ENCODE measurements at regions not wholly inside any gene's neighbourhood (a gene's known extent, or its start where the extent isn't known, plus 50 kb on each side); places are given as distances from the start of the nearest gene placed in this dataset.

DNA sequence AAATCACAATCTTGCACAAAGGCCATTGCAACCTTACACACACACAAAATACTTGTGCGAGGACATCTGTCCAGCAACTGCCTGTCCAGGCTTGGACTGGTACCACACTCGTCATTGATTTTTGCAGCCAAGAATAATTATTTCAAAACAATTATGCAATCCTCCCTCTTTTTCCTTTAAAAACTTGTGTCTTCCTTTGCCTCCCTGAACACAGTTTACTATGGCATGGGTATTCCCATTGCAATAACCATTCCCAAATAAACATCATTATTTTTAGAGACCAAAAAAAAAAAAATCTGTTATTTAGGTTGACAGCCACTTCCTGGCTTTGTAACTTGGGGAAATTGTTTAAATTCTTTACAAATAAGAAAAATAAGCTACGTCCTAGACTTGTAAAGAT is 54.0 kb downstream of the C11orf91 start:
- no peak for DNase-seq (ENCODE audit: low spot score)

DNA sequence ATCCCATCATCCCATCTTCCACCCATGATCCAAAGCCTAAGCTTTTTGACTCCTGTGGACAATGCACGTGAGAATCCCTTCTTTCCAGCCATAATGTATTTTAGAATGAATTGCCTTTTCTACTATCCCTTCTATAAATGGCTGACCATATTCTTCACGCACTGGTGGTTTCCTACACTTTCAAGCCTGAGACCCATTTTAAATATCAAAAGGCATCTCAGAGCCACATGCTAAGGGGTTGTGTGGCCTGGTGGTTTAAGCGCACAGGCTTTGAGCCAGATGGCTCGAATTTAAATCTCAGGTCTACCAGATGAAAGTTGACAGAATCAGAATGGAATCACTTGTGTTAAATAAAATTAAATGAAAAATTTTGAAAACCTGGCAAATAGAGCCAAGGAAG is 54.5 kb downstream of the C11orf91 start:
- DNase-seq (ENCODE audit: low spot score), result no peak

DNA sequence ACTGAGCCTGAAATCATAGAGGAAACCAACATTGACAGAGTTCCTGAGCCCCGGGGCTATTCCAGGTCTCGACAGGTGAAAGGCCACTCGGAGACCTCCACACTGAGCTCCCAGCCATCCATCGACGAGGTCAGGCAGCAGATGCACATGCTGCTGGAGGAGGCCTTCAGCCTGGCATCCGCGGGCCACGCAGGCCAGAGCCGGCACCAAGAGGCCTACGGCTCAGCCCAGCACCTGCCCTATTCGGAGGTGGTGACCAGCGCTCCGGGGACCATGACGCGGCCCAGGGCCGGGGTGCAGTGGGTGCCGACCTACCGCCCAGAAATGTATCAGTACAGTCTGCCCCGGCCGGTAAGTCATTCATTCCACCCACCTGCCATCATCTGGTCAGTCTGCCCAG is 54.9 kb downstream of the C11orf91 start:
- DNase-seq (ENCODE audit: low spot score), result no peak

DNA sequence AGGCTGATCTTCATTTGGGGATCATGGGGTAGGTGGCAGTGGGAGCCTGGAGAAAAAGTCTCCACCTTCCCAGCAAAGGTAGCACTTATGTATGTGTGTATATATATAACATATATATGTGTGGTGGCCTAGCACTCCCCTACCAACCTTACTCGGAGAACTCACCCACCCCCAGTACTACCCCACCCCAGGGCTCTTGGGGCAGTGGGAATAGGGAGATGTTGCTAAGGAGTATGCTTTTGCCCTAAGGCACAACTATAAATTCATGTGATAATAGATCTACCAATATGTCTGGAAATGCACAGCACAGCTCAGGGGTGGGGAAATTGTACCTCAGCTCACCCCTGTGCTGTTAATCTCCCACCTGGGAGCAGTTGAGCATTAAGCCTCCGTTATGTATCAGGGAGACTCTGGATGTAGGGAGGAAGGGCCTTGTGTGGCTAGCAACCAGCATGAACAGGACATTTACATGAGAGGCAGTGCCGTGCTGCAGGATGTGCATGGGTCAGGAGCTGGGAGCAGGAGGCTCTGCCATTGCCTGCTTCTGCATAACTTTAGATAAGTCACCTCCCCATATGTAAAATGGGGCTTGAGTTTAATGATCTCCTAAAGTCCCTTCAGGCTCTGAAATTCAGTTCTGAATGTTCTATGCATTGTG is 57.3 kb downstream of the C11orf91 start:
- no peak for DNase-seq (ENCODE audit: low spot score)

DNA sequence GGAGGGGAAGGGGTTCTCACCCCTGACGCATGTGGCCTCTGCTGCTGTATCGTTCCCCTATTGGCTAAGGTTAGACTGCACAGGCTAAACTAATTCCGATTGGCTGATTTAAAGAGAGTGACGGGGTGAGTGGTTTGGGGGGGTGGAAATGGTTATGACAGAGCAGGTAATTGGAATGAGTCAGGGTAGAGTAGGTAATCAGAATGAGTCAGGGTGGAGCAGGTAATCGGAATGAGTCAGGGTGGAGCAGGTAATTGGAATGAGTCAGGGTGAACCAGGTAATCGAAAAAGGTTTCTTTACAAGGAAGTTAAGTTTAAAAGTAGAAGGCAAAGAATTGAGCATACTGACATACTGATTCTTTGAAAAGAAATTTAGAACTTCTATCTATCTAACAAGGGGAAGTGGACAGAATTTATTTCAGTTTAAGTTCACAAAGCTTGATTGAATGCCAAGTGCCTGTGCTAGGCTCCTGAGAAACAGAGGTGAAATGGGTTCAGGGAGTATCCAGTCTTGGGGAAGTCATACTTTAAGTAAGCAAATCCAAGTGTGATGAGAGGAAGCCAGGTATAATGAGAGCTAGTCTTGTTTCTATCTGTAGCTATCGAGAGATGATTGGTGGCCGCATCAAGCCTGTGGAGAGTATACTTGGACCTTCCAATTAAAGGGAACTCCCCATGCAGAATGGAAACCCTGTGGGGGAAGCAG is 58.0 kb downstream of the C11orf91 start:
- DNase-seq (ENCODE audit: low spot score), result peak; percentile 39

DNA sequence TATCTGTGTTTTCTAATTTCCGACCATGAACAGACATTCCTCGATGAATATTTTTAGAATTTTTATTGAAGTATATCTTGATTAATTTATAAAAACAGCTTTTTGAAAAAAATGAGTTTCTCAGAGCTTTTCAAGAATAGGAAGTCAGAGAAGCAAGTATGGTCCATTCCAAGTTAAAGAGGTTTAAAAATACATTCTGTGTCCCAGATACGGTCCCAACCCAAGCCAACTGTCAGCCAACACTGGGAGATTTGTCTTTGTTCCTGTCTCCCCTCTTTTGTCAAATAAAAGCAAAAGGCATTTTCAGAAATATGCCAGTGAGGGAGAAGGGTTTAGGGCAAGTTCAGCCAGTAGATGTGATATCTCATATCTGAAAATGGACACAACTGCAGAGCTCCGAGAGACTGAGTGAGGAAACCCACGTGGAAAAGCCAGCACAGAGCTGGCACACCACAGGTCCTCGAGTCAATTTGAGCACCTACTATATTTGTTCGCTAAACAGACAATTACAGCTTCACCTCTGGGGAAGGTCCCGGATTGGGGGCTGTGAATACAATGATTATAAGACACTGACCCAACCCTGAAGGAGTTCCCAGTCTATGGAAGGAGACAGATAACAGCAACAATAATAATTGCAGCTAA is 59.8 kb downstream of the C11orf91 start:
- DNase-seq (ENCODE audit: low spot score), result no peak

DNA sequence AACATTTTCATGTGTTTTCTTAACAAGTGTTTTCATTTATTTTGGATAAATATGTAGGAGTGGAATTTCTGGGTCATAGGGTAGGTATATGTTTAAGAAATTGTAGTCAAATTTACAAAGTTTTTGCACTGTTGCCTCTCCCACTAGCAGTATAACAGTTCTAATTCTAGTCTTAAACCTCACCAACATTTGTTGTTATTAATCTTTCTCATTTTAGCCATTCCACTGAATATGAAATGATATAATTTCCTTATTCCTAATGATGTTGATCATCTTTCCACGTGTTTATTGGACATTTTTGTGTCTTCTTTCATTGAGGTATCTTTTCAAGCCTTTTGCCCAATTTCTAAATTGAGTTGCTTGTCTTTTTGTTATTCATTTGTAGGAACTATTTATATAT is 62.0 kb downstream of the C11orf91 start:
- DNase-seq (ENCODE audit: low spot score), result no peak

DNA sequence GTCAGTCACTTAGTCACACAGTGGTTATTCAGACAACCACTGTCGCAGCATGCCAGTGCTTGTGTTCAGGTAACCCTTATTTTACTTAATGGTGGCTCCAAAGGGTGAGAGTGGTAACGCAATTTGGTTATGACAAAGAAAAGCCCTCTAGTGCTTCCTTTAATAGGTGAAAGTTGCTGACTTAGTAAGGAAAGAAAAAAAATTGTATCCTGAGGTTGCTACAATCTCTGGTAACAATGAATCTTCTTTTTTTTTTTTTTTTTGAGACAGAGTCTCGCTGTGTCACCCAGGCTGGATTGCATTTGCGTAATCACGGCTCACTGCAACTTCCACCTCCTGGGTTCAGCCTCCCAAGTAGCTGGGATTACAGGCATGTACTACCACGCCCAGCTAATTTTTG is 64.5 kb downstream of the C11orf91 start:
- DNase-seq (ENCODE audit: low spot score), result no peak

DNA sequence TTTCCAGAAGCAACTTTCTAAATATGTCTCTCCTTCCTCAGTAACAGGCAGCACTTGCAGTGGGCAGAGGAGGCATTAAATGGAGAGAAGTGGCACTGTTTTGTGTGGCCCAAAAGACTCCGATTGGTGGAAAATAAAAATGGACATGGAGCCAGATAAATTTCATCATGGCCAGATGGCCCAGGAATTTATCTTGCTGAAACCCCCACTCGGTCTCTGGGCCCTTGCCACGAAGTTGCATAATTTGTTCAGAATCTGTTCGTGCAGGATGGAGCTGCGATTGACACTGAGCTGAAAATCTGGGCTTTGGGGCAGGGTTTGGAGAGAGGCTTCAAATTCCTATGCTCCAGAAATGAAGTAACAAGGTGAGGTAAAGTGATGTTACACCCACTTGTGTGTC is 65.5 kb downstream of the C11orf91 start:
- DNase-seq (ENCODE audit: low spot score), result no peak

DNA sequence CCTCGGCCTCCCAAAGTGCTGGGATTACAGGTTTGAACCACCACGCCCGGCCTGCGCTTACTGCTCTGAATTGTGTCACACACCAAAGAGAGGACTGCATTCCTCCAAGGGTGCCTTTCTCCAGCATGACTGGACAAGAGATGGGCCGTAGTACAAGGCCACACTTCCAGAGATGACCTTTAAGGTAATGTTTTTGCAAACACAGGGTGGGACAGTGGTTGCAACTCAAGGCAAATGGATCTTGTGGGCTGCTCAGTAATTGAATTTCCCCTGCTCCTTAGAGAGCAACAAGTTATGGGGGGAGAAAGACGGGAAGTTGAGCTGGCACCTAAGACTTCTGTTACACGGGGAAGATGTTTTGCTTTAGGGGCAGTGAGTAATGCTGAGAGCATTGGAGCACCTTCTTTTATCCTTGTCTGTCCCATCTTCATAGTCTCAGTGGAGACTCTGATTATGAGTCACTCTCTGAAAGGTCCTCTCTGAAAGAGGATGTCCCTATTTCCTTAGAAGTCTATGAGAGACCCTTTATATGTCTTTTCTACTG is 66.3 kb downstream of the C11orf91 start:
- DNase-seq (ENCODE audit: low spot score), result no peak

DNA sequence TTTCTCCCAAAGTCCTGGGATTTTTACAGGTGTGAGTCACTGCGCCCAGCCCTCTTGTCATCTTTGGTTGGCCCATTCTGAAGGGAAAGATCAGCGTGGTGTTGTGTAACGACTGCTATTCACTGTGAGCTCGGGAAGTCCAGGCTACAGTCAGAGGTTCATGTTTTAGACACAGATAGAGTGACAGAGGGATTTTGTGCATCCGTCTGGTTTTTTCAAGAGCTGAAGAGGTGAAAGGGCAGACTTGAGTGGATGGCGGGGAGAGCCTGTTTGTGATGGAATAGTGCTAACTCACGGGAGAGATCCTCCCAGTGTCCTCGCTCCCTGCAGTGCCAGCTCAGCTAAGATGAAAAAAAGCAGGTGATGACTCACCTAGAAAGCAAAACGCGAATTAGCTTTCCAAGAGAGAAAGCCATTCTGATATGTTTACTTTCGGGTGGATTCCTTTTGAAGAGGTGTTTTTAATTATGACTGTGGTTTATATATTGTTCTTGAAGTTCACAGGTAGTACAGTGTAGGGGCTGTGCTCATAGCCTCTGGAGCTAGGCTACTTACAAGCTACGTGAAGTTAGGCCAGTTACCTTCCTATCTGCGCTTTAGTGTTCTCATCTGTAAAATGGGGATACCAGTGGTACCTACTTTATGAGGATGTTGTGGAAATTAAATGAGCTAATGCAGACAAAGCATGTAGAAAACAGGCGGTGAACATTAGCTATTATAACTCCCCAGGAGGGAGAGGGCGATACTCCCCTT is 67.2 kb downstream of the C11orf91 start:
- DNase-seq (ENCODE audit: low spot score), result peak; percentile 30

DNA sequence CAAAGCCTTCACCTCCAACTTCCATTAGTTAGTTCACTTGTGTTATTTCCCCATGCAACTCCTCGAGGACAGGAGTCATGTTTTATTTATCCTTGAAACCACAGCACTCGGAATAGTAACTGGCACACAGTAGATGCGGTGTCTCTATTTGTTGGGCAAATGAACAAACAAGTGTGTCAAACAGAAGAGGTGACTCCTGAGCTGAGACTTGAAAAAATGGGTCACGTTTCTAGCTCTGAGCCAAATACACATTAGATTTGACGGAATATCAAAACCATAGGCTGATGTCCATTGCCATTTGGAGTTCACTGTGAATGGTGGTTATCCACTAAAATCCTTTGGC is 68.9 kb downstream of the C11orf91 start:
- DNase-seq (ENCODE audit: low spot score), result no peak

DNA sequence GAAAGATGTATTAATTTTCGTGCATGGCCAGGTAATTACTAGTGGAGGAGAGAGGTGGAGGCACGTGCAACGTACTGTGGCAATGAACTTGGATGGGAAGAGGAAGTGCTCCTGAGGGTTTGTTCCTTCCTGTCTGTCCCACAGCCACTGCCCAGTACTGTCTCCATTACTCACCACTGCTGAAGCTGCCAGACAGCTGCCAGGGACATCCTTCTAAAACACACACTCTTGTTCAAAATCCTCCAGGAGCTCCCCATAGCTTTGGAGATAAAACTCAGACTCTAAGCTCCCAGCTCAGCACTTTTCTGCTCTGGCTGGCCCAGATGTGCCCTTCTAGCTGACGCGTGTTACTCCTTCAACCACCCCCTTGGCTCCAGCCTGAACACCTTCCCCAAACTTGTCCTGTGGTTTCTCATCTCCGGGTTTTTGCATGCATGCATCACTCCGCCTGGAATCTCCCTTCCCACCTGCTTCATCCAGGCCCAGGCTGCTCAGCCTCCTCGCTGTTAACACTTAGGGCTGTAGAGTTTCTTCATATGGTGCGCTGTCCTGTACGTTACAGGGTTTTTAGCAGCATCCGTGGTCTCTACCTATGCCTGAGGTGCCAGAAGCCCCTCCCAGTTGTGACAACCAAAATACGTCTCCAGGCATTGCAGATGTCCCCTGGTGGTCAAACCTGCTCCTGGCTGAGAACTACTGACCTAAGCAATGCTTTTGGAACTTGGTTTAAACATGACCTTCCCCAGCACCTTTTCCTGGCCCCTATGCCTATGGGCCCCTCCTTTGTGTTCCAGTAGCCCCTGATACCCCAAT is 69.5 kb downstream of the C11orf91 start:
- DNase-seq (ENCODE audit: low spot score), result no peak

DNA sequence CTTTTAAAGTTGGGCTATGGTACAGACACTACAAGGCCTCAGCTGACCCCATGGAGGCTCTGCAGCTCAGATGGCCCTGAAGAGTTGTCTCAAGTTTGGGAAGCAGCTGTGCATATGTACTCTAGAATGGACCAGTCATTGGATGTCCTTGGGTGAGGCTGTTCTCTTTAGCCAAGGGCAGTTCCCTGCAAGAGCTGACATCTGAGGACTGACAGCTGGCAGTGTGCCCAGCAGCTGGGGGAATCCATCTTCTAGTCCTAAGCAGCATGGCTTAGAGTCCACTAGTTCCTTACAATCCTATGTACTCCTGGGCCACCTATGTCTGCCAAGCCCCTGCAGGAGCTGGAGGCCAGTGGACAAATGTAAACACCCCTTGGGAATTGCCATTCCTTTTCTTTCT is 76.5 kb downstream of the C11orf91 start:
- DNase-seq (ENCODE audit: low spot score), result no peak

DNA sequence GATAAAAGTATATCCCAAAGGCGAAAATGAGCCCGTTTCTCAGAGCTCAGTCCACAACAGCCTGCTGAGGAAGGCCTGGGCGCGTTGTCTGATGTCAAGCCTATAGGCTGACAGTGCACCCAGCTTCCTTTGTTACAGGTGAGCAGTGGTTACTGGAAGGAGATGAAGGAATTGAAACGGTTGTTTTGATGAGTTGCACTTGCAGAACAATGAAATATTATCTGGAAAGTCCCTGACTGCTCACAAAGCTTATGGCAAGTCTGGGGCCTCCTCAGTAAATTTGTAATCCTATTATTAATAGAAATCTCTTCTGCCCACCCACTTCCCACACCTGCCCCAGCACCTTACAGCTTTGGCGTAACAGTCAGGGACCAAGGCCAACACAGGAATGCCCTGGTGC is 77.8 kb downstream of the C11orf91 start:
- DNase-seq (ENCODE audit: low spot score), result no peak

DNA sequence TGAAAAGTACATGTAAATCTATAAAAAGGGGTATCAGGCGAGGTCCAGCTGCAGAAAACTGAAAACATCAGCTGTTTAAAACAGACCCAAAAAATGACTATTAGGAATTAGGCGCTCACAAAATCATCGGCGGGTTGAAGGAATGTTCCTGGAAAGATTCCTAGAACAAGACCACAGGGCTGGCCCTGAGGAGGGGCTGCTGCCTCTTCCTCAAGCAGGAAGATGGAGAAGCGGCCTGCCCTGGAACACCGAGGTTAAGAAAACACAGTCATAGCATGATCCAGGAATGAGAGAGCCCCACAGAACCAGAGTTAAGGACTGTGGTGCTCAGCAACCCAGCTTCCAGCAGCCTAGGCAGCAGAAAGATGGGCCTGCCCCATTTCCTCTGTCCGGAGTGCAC is 78.4 kb downstream of the C11orf91 start:
- DNase-seq (ENCODE audit: low spot score), result no peak

DNA sequence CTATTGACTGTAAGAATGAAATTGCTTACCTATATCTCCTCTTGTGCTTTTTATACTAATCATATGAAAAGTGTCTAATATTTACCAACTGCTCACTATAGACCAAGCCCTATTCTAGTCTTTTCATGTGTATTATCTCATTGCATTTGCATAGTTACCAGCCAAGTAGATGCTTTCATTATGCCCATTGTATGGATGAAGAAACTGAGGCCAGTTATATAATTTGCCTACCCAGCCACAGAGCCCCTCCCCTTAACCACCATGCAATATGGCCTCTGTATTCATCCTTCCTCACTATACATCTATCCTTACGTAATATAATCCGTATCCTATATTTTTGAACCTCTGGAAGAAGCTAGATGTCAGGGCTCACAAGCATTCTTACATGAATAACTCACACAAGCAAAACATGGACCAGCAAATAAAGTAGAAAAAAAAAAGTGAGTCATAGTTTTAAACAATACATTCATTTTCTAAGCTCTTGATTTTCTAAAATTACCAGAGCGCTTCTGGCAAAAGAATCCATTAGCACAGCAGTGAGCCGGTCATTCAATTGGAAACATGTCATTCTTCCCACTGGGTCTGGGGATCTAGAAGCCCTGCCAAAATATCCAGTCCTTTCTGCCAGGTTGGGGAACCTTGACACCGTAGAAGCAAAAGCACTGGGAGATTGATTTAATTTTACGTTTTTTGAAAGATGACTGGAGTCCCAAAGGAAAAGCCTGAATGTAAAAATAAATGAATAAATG is 80.0 kb downstream of the C11orf91 start:
- DNase-seq (ENCODE audit: low spot score), result no peak

DNA sequence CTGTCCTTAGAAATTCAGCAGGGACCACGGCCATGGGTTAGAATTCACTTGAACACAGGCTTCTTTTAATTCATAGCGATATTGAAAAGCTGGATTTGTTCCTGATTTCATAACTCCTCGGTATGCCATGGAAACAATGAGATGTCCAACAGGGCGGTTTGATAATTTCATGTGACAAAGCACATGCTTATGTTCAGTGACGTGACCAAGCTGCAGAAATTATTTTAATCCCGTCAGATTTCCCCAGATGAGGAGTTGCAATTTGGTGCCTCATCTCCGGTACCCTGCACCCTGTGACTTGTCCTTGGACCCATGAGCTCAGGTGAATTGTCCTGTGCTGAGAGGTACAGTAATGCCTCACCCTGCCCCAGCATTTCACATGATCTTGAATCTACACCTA is 81.7 kb downstream of the C11orf91 start:
- DNase-seq (ENCODE audit: low spot score), result no peak

DNA sequence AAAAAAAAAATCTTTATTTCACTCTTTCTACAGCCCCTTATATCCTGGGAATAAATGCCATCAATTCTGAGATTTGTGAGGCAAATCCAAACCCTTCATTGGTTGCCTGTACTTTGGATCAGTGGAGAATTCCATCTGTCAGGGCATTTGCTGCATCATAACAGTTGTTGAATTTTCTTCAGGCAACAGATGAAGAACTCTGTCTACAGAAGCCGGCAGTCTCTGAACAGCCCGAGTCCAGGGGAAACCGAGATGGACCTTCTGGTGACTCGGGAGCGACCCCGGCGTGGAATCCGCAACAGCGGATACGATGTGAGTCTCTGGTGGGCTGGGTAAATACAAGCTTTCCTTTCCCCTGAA is 82.3 kb downstream of the C11orf91 start:
- no peak for DNase-seq (ENCODE audit: low spot score)

DNA sequence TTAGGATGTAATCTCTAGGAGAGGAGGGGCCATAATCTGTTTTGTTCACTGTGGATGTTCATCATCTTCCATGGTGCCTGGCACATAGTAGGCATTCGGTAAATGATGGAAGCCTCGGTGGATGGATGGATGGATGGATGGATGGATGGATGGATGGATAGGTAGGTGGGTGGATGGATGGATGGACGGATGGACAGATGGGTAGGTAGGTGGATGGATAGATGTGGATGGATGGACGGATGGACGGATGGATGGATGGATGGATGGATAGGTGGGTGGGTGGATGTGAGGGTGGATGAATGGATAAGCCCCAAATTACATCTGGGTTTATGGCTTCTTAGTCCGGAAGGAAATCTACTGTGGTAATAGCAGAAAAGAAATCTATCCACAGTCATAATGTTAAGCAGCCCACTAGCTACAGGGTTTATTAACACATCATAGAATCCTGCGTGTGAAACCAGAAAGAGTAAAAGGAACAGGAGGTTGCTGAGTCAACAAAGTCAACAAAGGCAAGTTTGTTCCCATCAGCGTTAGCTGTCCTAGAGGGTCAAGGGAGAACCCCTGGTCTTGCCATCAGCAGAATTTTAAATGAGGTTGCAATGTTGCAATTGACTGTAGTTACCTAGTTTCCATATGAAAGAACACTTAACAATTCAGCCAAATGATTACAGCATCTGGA is 82.8 kb downstream of the C11orf91 start:
- no peak for DNase-seq (ENCODE audit: low spot score)

DNA sequence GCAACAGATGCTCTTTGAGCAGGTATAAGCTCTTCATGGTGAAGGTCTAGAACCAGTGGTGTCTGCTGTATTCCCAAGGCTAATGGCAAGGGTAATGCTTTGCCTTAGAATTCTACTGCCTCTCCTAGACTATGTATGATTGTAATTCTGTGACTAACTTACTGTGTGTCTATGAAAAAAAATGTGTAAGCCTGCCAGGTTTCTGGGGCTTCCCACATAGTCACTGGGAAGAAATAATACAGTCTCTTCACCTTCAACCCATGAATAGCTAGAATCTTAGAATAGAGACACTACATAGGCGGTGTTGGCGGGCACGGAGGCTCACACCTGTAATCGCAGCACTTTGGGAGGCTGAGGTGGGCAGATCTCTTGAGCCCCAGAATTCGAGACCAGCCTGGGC is 84.1 kb downstream of the C11orf91 start:
- no peak for DNase-seq (ENCODE audit: low spot score)

All from putamen (tissue), 1 donor.